ENCODE measurements at regions not wholly inside any gene's neighbourhood (a gene's known extent, or its start where the extent isn't known, plus 50 kb on each side); places are given as distances from the start of the nearest gene placed in this dataset.
"Not testable (repeated sequence)": the region's sequence is repeated elsewhere in the genome, so short reads cannot be mapped to it uniquely, and the experiment has no call there.

DNA sequence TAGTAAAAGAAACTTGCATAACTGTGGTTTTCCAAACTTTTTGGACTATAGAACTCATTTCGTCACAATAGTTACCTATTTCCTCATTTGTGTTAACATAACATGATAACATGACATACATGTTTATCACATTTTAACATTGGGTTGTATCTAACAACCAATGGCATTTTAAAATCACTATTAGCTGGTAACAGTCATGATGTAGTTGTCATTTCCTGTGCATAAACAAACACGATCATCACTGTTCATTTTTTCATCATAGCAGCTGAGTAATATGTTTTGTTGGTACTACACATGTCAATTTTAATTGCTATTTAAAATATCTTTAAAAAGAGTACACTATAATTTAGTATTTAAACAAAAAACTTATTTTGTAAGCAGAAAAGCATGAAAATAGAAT is 402.4 kb downstream of the SATB2 start:
- no peak for ATAC-seq
- H3K79me2 ChIP-seq (ENCODE audit: low read length): no peaks in the 10 kb centered on the region

DNA sequence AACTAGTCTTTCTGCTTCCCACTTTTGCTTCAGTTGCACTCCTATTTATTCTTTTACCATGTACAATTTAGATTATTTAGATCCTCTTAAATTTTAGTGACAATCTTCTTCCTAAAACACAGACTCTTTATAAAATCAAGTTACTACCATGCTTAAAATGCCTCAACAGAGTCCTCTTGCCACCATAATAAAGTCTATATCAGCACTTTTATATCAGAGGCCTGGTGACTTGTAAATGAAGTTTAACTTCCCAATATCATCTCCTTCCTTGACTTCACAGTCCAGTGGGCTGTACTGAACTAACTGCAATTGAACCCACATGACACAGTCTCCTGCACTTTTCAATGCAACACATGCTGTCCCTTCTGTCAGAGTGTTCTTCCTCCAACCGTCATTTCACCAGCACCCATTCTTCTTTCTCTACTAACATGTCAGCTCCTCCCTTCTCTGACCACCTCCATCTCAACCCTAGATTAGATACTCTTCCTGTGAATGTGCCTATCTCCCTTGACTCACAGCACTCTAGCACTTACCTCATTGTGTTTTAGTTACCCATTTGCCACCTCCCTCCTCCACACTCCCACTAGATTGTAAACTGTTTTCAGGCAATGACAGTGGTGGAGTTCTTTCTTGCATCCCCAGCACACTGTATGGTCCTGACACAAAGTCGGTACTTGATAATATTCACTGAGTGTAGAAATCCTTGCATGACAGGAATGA is 414.9 kb downstream of the SATB2 start:
- H4K20me1 ChIP-seq (ENCODE audit: low read length): no peaks in the 10 kb centered on the region
- H3K4me3 ChIP-seq (ENCODE audit: low read length): no peak overlapping the region
- H3K9ac ChIP-seq (ENCODE audit: low read length): no peak overlapping the region
- TF ChIP-seq, protein P1, sequence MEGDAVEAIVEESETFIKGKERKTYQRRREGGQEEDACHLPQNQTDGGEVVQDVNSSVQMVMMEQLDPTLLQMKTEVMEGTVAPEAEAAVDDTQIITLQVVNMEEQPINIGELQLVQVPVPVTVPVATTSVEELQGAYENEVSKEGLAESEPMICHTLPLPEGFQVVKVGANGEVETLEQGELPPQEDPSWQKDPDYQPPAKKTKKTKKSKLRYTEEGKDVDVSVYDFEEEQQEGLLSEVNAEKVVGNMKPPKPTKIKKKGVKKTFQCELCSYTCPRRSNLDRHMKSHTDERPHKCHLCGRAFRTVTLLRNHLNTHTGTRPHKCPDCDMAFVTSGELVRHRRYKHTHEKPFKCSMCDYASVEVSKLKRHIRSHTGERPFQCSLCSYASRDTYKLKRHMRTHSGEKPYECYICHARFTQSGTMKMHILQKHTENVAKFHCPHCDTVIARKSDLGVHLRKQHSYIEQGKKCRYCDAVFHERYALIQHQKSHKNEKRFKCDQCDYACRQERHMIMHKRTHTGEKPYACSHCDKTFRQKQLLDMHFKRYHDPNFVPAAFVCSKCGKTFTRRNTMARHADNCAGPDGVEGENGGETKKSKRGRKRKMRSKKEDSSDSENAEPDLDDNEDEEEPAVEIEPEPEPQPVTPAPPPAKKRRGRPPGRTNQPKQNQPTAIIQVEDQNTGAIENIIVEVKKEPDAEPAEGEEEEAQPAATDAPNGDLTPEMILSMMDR (conservative IDR thresholded peaks at IDR 0.05; ENCODE audit: low read depth, low read length): no peak
- no peak for TF ChIP-seq EZH2phosphoT487 (IDR thresholded peaks at IDR 0.05; ENCODE audit: borderline replicate concordance, low read length)
- TF ChIP-seq EZH2 (IDR thresholded peaks at IDR 0.05; ENCODE audit: low read length, unreplicated experiment): no peak
- POLR2A ChIA-PET (ENCODE audit: unreplicated experiment): no interaction called here
- H3K4me1 ChIP-seq (ENCODE audit: insufficient read depth, low read length): no peaks in the 10 kb centered on the region
- no peaks in the 10 kb centered on the region for H3F3A ChIP-seq (ENCODE audit: low read length, unreplicated experiment)
- no peaks in the 10 kb centered on the region for H3K36me3 ChIP-seq (ENCODE audit: low read depth, low read length)
- no peak overlapping the region for H2AFZ ChIP-seq (ENCODE audit: low read length)
- no peaks in the 10 kb centered on the region for H3K9me3 ChIP-seq (ENCODE audit: low read length)
- intact Hi-C loops (cut with micrococcal nuclease): no loop called here
- H3K9me2 ChIP-seq (replicated peaks; ENCODE audit: low read length): no peaks in the 10 kb centered on the region
- no peak overlapping the region for H3K4me2 ChIP-seq (ENCODE audit: low read length)
- ATAC-seq (no peak), DNase-seq (no peak)
- H3K79me2 ChIP-seq (ENCODE audit: low read length): no peaks in the 10 kb centered on the region
- BruUV-seq (replicated peaks): no TSS peak
- H3K27me3 ChIP-seq (ENCODE audit: low read length): no peaks in the 10 kb centered on the region
- H3K27ac ChIP-seq (ENCODE audit: low read length): no peak overlapping the region
- CTCF ChIA-PET: no interaction called here

More for the DNA sequence above, 402.4 kb downstream of the SATB2 start:
- H3K9me3 ChIP-seq (ENCODE audit: low read length): no peaks in the 10 kb centered on the region
- 0 out of 2 replicates have a peak, but pooled peaks cover 7% of the 10 kb centered on the region for H3K27me3 ChIP-seq (ENCODE audit: low read length)
- CTCF ChIA-PET: no interaction called here
- TF ChIP-seq, protein P1 (conservative IDR thresholded peaks at IDR 0.05; ENCODE audit: low read depth, low read length): no peak
- no peak for TF ChIP-seq EZH2phosphoT487 (IDR thresholded peaks at IDR 0.05; ENCODE audit: borderline replicate concordance, low read length)
- no peak for TF ChIP-seq EZH2 (IDR thresholded peaks at IDR 0.05; ENCODE audit: low read length, unreplicated experiment)
- no peak overlapping the region for H2AFZ ChIP-seq (ENCODE audit: low read length)
- H3K4me1 ChIP-seq (ENCODE audit: insufficient read depth, low read length): no peaks in the 10 kb centered on the region
- H3K9me2 ChIP-seq (replicated peaks; ENCODE audit: low read length): no peaks in the 10 kb centered on the region
- H3F3A ChIP-seq (ENCODE audit: low read length, unreplicated experiment): no peaks in the 10 kb centered on the region
- intact Hi-C loops (cut with micrococcal nuclease): no loop called here
- no peaks in the 10 kb centered on the region for H4K20me1 ChIP-seq (ENCODE audit: low read length)
- H3K36me3 ChIP-seq (ENCODE audit: low read depth, low read length): no peaks in the 10 kb centered on the region
- no TSS peak for BruUV-seq (replicated peaks)
- POLR2A ChIA-PET (ENCODE audit: unreplicated experiment): no interaction called here
- no peak overlapping the region for H3K9ac ChIP-seq (ENCODE audit: low read length)
- no peak overlapping the region for H3K4me2 ChIP-seq (ENCODE audit: low read length)
- DNase-seq: no peak
- no peak overlapping the region for H3K4me3 ChIP-seq (ENCODE audit: low read length)
- H3K27ac ChIP-seq (ENCODE audit: low read length): no peak overlapping the region

DNA sequence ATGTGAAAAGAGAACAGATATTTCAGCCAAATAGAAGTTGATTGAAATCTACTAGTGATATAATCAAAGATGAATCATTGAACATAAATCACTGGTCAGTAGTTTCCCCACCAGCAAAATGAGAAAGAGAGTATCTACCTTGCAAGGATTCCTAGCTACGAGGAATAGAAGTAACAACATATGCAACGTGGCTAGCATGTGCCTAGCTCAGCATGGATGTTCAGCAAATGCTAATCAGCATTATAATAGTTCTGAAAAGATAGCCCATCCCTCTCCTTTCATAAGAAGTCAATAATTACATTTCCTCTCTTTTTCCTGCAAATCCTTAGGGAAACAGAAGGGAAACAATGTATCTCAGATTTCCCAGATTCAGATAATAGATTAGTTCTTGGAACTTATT is 417.2 kb downstream of the SATB2 start:
- no peaks in the 10 kb centered on the region for H3K9me3 ChIP-seq (ENCODE audit: low read length)
- intact Hi-C loops (cut with micrococcal nuclease): no loop called here
- H3K4me3 ChIP-seq (ENCODE audit: low read length): no peak overlapping the region
- no peaks in the 10 kb centered on the region for H3K36me3 ChIP-seq (ENCODE audit: low read depth, low read length)
- H3K9ac ChIP-seq (ENCODE audit: low read length): no peak overlapping the region
- ChIA-PET CTCF (no interaction called here), POLR2A (ENCODE audit: unreplicated experiment) (no interaction called here)
- BruUV-seq (replicated peaks): no TSS peak
- no peaks in the 10 kb centered on the region for H3K27me3 ChIP-seq (ENCODE audit: low read length)
- no peaks in the 10 kb centered on the region for H4K20me1 ChIP-seq (ENCODE audit: low read length)
- H3K4me2 ChIP-seq (ENCODE audit: low read length): no peak overlapping the region
- H3K4me1 ChIP-seq (ENCODE audit: insufficient read depth, low read length): no peaks in the 10 kb centered on the region
- TF ChIP-seq, protein P1 (conservative IDR thresholded peaks at IDR 0.05; ENCODE audit: low read depth, low read length): no peak
- TF ChIP-seq EZH2phosphoT487 (IDR thresholded peaks at IDR 0.05; ENCODE audit: borderline replicate concordance, low read length): no peak
- TF ChIP-seq EZH2 (IDR thresholded peaks at IDR 0.05; ENCODE audit: low read length, unreplicated experiment): no peak
- no peaks in the 10 kb centered on the region for H3K79me2 ChIP-seq (ENCODE audit: low read length)
- no peak overlapping the region for H2AFZ ChIP-seq (ENCODE audit: low read length)
- H3F3A ChIP-seq (ENCODE audit: low read length, unreplicated experiment): no peaks in the 10 kb centered on the region
- H3K27ac ChIP-seq (ENCODE audit: low read length): no peak overlapping the region
- ATAC-seq (no peak), DNase-seq (no peak)
- H3K9me2 ChIP-seq (replicated peaks; ENCODE audit: low read length): no peaks in the 10 kb centered on the region

DNA sequence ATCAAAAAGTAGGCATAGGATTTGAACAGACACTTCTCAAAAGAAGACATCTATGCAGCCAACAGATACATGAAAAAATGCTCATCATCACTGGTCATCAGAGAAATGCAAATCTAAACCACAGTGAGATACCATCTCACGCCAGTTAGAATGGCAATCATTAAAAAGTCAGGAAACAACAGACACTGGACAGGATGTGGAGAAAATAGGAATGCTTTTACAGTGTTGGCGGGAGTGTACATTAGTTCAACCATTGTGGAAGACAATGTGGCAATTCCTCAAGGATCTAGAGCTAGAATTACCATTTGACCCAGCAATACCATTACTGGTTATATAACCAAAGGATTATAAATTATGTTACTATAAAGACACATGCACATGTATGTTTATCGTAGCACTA is 424.0 kb downstream of the SATB2 start:
- ATAC-seq; H3K9me2 ChIP-seq (replicated peaks; ENCODE audit: low read length); H3K27me3 ChIP-seq (ENCODE audit: low read length); H3K9me3 ChIP-seq (ENCODE audit: low read length); H3K4me2 ChIP-seq (ENCODE audit: low read length); intact Hi-C loops (cut with micrococcal nuclease); DNase-seq; H3K79me2 ChIP-seq (ENCODE audit: low read length); POLR2A ChIA-PET (ENCODE audit: unreplicated experiment); H3K27ac ChIP-seq (ENCODE audit: low read length); H4K20me1 ChIP-seq (ENCODE audit: low read length); H3K9ac ChIP-seq (ENCODE audit: low read length); H3K4me3 ChIP-seq (ENCODE audit: low read length); CTCF ChIA-PET; H3F3A ChIP-seq (ENCODE audit: low read length, unreplicated experiment); H3K36me3 ChIP-seq (ENCODE audit: low read depth, low read length); BruUV-seq (replicated peaks); H3K4me1 ChIP-seq (ENCODE audit: insufficient read depth, low read length); H2AFZ ChIP-seq (ENCODE audit: low read length): not testable (repeated sequence)

Measured in PC-3 (cell line).